HG02870 (cell line): ENCODE measurements at regions not wholly inside any gene's neighbourhood (a gene's known extent, or its start where the extent isn't known, plus 50 kb on each side); places are given as distances from the start of the nearest gene placed in this dataset.
A peak's percentile ranks its signal among the peaks of the same experiment; 100 is the strongest.
"Not testable (repeated sequence)": the region's sequence is repeated elsewhere in the genome, so short reads cannot be mapped to it uniquely, and the experiment has no call there.

ENCODE experiments used
- ATAC-seq: cut with Tn5 transposase; IDR thresholded peaks from one replicate; pipeline ENCODE4 v1.9.1; 2021; ENCODE audit warnings: mild to moderate bottlenecking, moderate library complexity; ENCODE audit not compliant: unreplicated experiment

DNA sequence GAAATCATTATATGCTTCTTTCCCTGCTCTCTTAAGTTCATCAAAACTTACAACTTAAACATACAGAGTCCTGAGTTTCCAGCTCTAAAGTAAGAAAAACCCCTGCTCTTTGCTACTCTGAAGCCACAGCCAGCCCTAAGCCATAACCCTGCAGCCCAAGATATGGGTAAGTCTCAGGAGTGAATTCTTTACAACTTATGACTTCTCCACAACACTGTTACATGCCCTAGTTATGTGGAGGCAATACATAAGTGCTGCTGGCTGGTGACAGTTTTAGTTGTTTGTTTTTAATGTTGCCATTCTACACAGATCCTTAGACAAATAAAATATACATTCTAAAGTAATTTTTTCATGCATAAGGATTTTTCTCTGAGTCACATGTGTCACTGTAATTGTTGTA lies 100.2 kb downstream of the FBXO8 start:
- ATAC-seq: no peak

DNA sequence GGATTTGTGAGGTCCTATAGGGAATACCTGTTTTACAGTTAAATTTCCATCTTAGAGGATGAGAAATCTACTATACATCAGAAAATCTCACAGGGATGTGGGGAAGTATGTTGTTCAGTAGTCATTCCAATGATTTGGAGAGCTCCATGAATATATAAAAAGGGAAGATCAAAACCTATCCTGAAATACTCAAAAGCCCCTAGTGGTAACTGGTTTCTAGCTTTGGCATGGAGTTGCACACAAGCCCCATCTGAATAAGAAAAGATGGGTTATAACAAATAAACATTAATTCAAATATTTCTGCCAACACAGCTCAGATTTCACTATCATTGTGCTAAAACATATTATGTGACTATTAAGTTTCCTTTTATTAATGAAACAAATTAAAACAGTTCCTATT lies 101.6 kb downstream of the FBXO8 start:
- no peak for ATAC-seq

DNA sequence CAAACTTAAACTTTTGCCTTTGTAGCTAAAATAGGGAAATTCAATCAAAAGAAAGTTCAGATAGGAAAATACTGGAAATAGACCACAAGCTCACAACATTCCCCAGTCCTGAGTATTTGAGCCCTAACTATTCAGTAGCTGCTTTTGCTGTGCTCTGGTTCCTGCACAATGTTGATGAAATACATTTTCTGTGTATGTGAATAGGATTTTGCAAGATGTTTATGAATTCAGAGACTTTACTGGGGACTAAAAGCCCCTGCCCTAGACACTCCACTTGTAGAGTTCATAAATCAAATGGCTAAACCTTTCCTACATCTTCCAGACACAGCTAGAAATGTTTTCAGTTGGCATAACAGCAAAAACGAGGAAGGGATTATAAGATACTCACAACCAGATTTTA lies 105.9 kb downstream of the FBXO8 start:
- no peak for ATAC-seq

DNA sequence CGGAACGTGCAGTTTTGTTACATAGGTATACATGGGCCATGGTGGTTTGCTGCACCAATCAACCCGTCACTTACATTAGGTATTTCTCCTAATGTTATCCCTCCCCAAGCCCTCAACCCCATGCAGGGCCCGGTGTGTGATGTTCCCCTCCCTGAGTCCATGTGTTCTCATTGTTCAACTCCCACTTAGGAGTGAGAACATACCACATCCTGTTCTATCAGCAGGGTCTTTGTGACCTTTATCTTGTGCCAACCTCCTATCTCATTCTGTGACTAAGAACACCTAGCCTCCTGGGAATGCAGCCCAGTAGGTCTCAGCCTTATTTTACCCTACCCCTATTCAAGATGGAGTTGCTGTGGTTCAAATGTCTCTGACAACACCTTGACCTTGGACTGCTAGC lies 107.6 kb downstream of the FBXO8 start:
- not testable (repeated sequence) for ATAC-seq

DNA sequence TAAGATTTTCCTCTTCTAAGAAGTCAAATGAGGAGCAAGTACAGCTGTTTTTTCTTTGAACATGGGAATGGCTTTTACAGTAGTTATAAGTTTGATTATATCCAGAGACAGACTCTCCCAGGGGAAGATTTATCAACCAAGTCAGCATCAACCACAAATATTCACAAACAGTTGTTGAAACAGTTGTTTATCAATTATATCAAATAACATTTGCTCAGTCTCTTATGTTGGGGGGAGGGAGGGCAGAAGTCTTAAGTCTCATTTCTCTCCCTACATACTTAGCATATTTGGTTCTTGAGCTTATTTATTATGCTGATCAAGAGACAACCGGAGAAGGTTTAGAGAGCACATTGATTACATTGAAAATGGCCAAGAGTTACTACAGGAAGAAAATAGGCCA lies 110.1 kb downstream of the FBXO8 start:
- ATAC-seq: no peak

DNA sequence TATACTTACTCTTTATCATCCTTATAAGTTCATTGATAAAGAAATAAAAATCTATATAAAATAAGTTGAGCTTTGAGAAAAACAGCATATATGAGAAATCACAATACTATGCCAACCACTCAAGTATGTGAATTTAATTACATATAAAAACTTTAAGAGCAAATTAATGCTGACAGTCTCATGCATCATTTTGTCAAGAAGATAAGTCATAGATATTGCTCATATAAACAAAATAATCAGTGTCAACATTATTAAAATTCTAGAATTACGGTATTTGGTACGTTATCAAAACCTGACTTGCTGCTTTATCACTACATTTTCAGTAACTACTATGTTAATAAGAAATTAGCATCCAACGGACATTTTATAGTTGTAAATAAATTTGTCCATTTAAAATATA lies 111.2 kb downstream of the FBXO8 start:
- ATAC-seq: no peak

DNA sequence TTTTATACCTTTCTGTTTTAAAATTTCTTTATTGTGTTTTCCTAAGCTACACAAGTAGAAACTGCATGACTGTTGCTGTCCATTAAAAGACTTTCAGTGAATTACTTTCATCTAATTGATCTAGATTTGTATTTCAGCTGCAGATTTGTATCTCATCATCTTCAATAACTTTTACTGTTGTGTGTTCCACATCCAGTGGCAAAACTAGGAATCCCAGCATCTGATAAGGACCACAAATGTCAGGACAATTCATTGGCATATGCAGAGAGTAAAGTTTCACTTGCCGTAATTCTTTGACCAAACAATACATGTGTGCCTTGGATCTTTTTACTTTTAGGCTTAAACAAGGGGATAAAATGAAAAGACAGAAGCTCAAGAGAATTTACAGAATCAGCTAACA lies 112.6 kb downstream of the FBXO8 start:
- no peak for ATAC-seq

DNA sequence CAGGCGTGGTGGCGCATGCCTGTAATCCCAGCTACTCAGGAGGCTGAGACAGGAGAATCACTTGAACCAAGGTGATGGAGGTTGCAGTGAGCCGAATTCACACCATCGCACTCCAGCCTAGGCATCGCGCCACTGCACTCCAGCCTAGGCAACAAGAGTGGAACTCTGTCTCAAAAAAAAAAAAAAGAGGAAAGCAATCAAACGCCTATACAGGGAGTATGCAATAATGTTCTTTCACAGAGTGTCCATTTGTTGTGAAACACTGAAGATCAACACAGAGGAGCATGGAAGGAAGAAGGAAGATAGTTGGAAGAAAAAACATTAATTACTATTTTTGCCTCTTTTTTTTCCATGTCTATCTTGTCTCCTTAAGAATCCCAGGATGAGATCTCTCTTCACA lies 113.4 kb downstream of the FBXO8 start:
- ATAC-seq: no peak

DNA sequence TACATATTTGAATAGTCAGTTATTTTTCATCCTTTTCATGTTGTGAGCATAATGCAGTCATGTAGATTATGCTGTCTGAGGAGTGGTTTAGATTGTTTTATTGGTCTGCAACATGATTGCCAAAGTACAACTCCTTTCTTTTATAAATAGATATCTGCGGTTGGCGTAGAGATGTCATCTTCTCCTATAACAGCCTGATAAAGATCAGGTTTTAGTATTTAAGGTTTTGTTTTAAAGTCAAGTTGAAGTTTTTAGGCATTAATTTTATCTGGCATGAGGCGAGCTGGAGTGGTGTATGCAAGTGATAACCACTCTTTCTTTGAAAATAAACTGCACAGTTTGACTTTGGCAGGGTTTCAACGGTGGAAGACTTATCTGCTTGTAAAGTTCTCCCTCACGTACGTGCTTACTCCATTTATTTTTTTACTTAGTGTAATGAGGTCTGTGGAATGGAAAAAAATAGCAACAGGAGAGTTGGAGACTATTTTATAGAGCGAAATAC lies 126.3 kb downstream of the FBXO8 start:
- ATAC-seq: no peak

DNA sequence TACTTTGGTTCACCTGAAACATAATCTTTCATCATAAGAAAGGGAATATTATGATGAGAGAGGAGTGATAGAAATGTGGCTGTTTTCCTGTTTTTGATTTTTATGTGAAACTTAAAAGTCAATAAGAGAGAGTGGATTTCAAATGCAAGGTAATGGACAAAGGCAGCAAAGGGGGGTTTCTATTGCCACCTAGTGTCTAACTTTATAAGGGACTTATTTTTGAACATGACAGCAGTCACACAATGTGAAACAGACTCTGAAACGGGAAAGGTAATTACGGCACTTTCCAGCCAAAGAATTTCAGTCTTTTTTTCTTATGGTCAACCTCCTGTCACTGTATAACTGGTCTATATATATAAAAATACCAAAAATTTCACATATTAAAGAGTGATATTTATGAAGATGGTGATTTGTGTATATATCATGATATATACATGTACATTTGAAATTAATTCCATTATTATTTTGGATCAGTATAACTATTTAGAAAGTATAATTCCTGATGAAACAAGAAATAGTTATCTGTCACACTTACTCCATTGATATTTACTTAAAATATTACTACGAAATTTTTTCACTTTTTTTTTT lies 127.1 kb downstream of the FBXO8 start:
- ATAC-seq: peak; percentile 92

DNA sequence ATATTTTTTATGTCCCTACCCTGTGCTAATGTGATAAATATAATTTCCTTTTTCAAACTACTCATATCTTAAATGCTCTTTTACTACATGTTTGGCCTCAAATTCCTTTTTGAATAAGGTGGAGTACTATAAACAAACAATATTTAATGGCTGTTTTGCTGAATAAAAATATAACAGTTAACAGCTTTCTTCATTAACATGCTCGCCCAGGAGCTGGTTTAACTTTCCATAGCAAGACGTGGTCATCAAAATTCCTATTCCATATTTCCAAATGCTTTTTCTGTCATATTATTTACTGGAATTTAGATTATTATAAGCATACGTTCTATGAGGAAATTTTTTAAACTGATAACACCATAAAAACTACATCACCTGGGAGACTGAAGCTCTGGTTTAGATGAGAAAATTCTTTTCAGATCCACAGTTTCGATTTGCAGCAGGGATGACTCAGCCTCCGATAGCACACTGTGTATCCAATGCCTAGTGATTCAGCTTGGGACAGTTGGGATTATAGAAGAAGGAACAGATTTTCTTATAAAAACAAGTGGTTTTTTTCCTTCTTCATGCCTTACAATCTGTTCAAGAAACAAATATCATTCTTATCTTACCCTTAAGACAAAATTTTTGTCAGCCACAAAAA lies 129.1 kb downstream of the FBXO8 start:
- no peak for ATAC-seq

DNA sequence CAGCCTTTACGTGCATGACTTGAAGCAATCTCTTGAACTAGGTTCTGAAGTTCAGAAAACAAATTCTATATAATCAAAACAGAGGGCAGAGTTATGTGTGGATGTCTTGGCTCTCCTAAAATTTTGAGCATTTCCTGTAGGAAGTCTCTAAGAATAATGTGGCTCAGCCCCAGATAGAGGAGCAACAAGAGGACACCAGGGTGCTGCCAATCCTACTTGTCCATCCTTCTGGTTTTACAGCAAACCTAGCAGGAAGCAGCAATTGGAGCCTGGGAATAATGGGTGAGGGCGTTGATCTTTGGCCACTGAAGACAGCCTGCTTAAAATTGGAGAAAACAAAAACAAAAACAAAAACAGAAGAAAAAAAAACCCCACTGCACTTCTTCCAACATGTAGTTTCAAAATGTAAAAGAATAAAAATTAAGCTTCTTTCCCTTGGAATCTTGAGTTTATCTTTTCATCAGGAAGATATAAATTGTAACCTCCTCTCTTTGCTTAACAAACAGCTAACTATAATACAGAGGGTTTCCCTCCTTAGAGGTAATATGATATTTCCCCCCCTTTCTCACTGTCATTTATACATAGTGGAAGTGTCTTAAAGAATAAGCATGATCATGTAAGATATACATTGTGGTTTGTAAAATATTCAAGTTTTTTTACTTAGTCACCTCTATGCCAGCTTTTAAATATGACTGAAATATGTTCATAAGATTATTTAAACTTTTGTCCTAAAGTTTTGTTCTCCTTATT lies 130.6 kb downstream of the FBXO8 start:
- no peak for ATAC-seq

DNA sequence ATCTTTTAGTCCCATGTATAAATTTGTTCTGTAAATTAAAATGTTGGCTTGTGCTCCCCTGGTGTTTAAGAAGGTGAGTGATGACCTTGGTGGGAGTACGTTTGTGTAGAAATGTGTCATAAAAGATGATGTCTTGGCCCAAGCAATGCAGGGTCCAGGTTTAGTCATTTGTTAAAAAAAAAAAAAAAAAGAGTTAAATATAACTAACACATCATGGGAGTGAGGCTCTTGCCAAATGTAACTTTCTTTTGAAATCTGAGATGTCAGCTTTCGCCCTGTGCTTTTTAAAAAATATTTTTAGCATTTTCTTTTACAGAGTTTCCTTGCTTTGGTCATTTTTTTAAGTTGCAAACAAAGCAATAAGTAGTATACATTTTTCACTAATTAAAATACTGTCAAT lies 135.6 kb downstream of the FBXO8 start:
- ATAC-seq: no peak

DNA sequence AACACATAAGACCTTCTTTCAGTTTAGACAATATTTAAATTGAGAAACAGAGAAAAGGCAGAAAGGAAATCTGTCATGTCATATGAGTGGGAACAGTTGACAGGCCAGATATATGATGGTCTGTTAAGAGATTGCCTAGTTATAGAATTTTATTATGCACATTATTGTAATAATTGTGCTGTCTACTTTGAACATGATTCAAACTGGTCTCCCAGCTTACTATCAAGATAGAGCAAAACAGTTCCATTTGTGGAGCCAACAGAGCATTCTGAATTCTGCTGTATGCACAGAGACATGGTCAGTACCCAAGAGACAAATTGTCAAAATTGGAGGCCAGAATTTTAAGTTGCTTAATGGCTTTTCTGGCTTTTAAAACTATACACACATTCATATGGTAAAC lies 139.4 kb downstream of the FBXO8 start:
- no peak for ATAC-seq

DNA sequence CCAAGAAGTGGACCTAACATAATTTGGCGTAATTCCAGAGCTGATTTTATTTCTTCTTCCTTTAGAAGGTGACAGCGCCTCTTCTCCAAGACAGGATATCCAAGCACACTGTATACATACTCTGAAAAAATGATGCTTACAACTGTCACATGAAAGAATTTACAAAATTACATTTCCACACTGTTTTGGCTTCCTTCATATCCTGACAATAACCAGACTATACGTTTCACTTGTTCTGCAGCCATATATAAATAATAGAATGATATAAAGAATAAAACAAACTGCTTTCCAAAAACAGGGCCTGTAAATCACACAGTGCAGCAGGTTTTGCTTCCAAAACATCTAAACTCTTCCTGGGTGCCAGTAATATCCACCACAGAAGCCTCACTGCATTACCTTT lies 141.6 kb downstream of the FBXO8 start:
- no peak for ATAC-seq

DNA sequence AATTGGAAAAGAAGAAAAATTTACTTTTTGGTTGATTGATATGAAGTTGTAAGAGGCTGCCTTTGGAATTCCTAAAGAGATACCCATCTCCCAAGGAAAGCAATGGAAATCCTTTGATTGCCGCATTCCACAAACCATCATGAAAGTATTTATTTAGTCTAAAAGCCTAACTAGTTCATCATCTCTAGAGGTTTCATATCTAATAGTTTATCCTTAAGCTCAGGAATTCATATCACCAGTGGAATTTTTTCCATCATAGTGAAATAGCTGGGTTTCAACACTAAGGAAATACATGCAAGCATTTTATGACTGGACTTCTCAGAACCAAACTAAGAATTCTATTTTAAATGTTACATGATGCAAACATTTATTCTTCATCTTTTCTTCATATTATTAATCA lies 144.9 kb downstream of the FBXO8 start:
- no peak for ATAC-seq

DNA sequence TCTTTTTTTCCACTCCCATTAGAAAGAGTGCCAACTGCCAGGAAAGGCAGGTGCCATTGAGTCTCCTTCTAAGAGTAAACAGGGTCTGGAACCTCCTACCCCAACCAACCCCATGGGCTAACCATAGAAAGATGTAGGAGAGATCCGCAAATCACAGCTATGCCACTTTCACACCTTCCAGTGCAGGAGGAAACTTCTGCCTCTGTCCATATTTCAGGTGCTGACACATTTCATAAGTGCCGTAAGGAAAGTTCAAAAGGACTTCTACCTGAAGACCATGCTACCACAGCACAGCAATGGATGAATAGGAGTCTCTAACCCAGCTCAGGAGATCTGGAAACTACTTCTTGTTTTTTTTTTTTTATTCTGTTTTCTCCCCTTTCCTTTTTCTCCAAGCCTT lies 145.8 kb downstream of the FBXO8 start:
- ATAC-seq: no peak

DNA sequence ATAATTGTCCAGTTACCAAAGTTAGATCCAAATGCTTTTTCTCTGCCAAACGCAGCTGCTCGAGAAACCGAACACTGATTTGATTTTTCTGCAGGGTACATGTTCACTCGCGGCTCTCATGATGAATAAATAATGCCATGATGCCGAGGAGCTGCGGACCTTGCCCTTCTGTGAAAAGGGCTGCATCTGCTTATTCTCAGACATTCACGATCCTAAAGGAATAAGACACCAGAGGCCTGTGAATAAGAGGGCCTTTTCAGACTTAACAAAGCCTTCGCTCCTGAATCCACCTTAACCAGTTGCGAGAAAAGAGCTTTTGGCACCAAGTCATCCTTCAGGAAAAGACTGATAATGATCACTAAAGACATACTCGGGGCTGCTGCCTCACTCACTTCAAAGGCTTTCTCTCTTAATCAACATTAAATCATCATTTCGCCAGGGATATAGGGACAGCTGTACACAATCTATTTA lies 147.5 kb downstream of the FBXO8 start:
- no peak for ATAC-seq

DNA sequence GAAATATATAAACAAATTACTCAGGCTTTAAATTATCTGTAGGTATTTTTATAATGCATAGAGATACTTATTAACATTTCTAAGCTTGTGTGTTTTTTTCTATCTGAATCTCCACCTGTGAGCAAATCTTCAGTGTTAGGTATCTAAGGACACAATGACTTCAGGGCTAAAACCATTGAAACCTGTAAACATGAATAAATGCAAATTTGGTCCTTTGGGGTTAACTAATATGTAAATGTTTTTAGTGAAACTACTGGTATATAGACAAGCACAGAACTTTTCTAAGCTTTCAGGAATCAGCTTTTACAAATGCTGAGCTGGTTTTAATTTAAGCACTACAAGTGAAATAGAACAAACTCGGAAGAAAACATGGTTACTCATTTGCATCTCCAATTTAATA lies 147.9 kb downstream of the FBXO8 start:
- ATAC-seq: peak; percentile 56

DNA sequence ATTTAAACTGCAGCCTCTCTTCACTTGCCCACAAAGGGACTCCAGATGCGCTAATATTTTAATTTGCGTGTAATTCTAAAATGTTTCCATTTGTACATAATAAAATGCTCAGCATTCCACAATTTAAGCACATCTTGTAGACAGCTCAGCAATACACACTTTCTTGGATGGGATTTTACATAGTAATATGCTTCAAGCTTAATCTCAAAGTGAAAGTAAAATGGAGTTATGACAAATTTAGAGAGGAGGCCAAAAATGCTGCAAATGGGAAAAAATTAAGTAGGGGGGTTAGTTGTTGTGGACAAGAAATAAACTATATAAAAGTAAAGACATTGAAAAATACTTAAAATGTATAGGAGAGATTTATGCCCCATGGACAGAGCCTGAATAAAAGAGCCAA lies 149.1 kb downstream of the FBXO8 start:
- no peak for ATAC-seq

DNA sequence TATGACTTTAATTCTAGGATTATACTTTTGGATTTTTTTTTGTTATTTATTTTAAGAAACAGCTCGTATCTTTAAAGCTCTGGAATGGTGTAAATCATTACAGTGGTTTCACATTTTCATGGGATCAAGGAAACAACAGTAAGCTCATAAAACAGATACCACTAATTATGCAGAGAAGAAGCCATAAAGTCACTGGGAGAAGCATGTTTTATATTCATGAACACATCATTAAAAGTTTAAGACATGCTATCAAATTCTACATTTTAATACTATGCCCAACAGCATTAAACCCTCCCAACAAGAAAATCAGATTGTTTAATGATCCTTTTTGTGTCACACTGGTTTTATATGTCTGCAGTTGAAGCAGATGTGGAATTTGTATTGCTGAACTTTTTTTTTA lies 149.9 kb downstream of the FBXO8 start:
- no peak for ATAC-seq

DNA sequence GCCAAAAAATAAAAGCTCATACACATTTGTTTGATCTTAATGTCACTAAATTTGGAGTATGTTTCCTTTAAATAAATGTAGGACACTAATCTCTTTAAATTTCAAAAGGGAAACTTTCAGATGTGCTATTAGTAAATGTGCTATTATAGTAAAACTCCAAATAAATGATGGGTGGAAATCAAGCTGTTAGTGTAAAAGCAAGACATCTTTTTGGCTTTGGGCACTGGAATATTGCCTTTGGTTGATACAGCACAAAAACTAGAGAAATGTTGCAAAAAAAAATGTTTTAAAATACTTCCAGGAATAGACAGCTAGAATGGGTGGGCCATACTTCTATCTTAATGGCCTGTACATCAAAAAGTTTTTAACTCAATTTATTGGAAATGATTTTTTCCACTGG lies 151.6 kb downstream of the FBXO8 start:
- ATAC-seq: no peak
